Neural cell (in vitro differentiated cells): ENCODE measurements at regions not wholly inside any gene's neighbourhood (a gene's known extent, or its start where the extent isn't known, plus 50 kb on each side); places are given as distances from the start of the nearest gene placed in this dataset.

Experiments used
- H2AFZ ChIP-seq: fragments of 200-600, 300-800 bp; sonication (generic), shearing (Covaris generic); 2 replicates; pipeline ENCODE4 v1.6.0; 2014; ENCODE audit warnings: low read depth, mild to moderate bottlenecking, antibody characterized with exemption, low read length, moderate library complexity
- H3F3A ChIP-seq: fragments of 200-600 bp; shearing (Covaris generic); 2 replicates; pipeline ENCODE4 v1.6.1; 2016; ENCODE audit warnings: mild to moderate bottlenecking, moderate library complexity, mixed read lengths, antibody characterized with exemption, low read length; ENCODE audit not compliant: insufficient read depth, poor library complexity, severe bottlenecking
- H3K27ac ChIP-seq: fragments of 200-600, 300-800 bp; sonication (generic), shearing (Covaris generic); 2 replicates; pipeline ENCODE4 v1.5.1; 2014; ENCODE audit warnings: mild to moderate bottlenecking, low read length, moderate library complexity
- H3K27me3 ChIP-seq: fragments of 300-800, 200-600 bp; sonication (generic), shearing (Covaris generic); 2 replicates; pipeline ENCODE4 v1.6.0; 2014; ENCODE audit warnings: mild to moderate bottlenecking, low read depth, low read length, moderate library complexity; ENCODE audit not compliant: insufficient read depth
- H3K36me3 ChIP-seq: fragments of 300-800, 200-600 bp; sonication (generic), shearing (Covaris generic); 2 replicates; pipeline ENCODE4 v1.5.1; 2014; ENCODE audit warnings: mild to moderate bottlenecking, antibody characterized with exemption, low read length, moderate library complexity; ENCODE audit not compliant: insufficient read depth
- H3K4me2 ChIP-seq: fragments of 300-800, 200-600 bp; sonication (generic), shearing (Covaris generic); 2 replicates; pipeline ENCODE4 v1.6.0; 2014; ENCODE audit warnings: mild to moderate bottlenecking, low read length
- H3K4me3 ChIP-seq: fragments of 300-800, 200-600 bp; sonication (generic), shearing (Covaris generic); 2 replicates; pipeline ENCODE4 v1.5.1; 2014; ENCODE audit warnings: mild to moderate bottlenecking, low read length, moderate library complexity
- H3K79me2 ChIP-seq: fragments of 200-600 bp; shearing (Covaris generic); replicated peaks from 2 replicates; pipeline ENCODE4 v1.6.0; 2014; ENCODE audit warnings: mild to moderate bottlenecking, low read length, moderate library complexity; ENCODE audit not compliant: insufficient read depth
- H3K9ac ChIP-seq: fragments of 300-800, 200-600 bp; sonication (generic), shearing (Covaris generic); 2 replicates; pipeline ENCODE4 v1.6.1; 2016; ENCODE audit warnings: mild to moderate bottlenecking, low read length, mixed read lengths
- H3K9me2 ChIP-seq: fragments of 200-600 bp; shearing (Covaris generic); 2 replicates; pipeline ENCODE4 v1.6.1; 2016; ENCODE audit warnings: mild to moderate bottlenecking, low read length, mixed read lengths; ENCODE audit not compliant: insufficient read depth
- H3K9me3 ChIP-seq: fragments of 200-600, 300-800 bp; sonication (generic), shearing (Covaris generic); 2 replicates; pipeline ENCODE4 v1.6.1; 2016; ENCODE audit warnings: mild to moderate bottlenecking, mixed run types, low read length, moderate library complexity, mixed read lengths
- H4K20me1 ChIP-seq: fragments of 200-600 bp; shearing (Covaris generic); 2 replicates; pipeline ENCODE4 v1.6.1; 2016; ENCODE audit warnings: mild to moderate bottlenecking, mixed run types; ENCODE audit not compliant: insufficient read depth
- CTCF ChIP-seq: fragments of 450-650 bp; IDR thresholded peaks from 2 replicates; pipeline ENCODE4 v1.5.1; 2014; ENCODE audit warnings: antibody characterized with exemption, mild to moderate bottlenecking, moderate library complexity; ENCODE audit not compliant: poor library complexity, severe bottlenecking
- EP300 ChIP-seq: fragments of 450-650 bp; conservative IDR thresholded peaks from 2 replicates; pipeline ENCODE4 v1.6.1; 2014; ENCODE audit warnings: antibody characterized with exemption, mild to moderate bottlenecking, moderate library complexity; ENCODE audit not compliant: poor library complexity, severe bottlenecking
- EZH2 ChIP-seq: fragments of 200-600, 300-800 bp; shearing (Covaris generic), sonication (generic); IDR thresholded peaks from 2 replicates; pipeline ENCODE4 v1.6.1; 2014; ENCODE audit warnings: antibody characterized with exemption, low read length, borderline replicate concordance, mild to moderate bottlenecking; ENCODE audit not compliant: insufficient read depth, poor library complexity, severe bottlenecking
- MXI1 ChIP-seq: fragments of 450-650 bp; conservative IDR thresholded peaks from 2 replicates; pipeline ENCODE4 v1.6.1; 2014; ENCODE audit warnings: antibody characterized with exemption, mild to moderate bottlenecking; ENCODE audit not compliant: poor library complexity, severe bottlenecking
- POLR2AphosphoS5 ChIP-seq: IDR thresholded peaks from 2 replicates; pipeline ENCODE4 v1.6.1; 2012
- RAD21 ChIP-seq: fragments of 450-650 bp; conservative IDR thresholded peaks from 2 replicates; pipeline ENCODE4 v1.6.1; 2014; ENCODE audit warnings: antibody characterized with exemption, mild to moderate bottlenecking, moderate library complexity
- REST ChIP-seq: IDR thresholded peaks from 2 replicates; pipeline ENCODE4 v1.6.1; 2012; ENCODE audit warnings: borderline replicate concordance
- SMC3 ChIP-seq: fragments of 450-650 bp; conservative IDR thresholded peaks from 2 replicates; pipeline ENCODE4 v1.6.1; 2014; ENCODE audit warnings: antibody characterized with exemption, mild to moderate bottlenecking, moderate library complexity; ENCODE audit not compliant: poor library complexity
- TAF1 ChIP-seq: IDR thresholded peaks from 2 replicates; pipeline ENCODE4 v1.6.1; 2012; ENCODE audit warnings: low read depth

- H3K27me3 ChIP-seq: no peaks in the 10 kb centered on the region
- no peaks in the 10 kb centered on the region for H3K9me3 ChIP-seq
- no peaks in the 10 kb centered on the region for H3K36me3 ChIP-seq
- no peak overlapping the region for H2AFZ ChIP-seq
- H3K9ac ChIP-seq: no peak overlapping the region
- H3K27ac ChIP-seq: no peak overlapping the region
- H3F3A ChIP-seq: no peaks in the 10 kb centered on the region
- no peaks in the 10 kb centered on the region for H3K79me2 ChIP-seq
- TF ChIP-seq CTCF (no peak), POLR2AphosphoS5 (no peak), RAD21 (no peak), EZH2 (no peak)
- no peaks in the 10 kb centered on the region for H4K20me1 ChIP-seq
- H3K4me2 ChIP-seq: no peak overlapping the region
- H3K9me2 ChIP-seq: no peaks in the 10 kb centered on the region
- no peak overlapping the region for H3K4me3 ChIP-seq
These were observed 289.4 kb upstream of the MYOCD start for GRCh38 chr17:12376276-12376675.

- H3K27me3 ChIP-seq: no peaks in the 10 kb centered on the region
- H3K27ac ChIP-seq: no peak overlapping the region
- H2AFZ ChIP-seq: no peak overlapping the region
- no peak overlapping the region for H3K4me3 ChIP-seq
- H3K36me3 ChIP-seq: no peaks in the 10 kb centered on the region
- H3K9me2 ChIP-seq: no peaks in the 10 kb centered on the region
- no peaks in the 10 kb centered on the region for H3K79me2 ChIP-seq
- no peak for TF ChIP-seq EP300
- no peak for TF ChIP-seq REST
- no peak for TF ChIP-seq RAD21
- TF ChIP-seq CTCF: no peak
- no peak for TF ChIP-seq SMC3
- TF ChIP-seq MXI1: no peak
- no peak for TF ChIP-seq EZH2
- no peak for TF ChIP-seq TAF1
- no peak for TF ChIP-seq POLR2AphosphoS5
- H3F3A ChIP-seq: no peaks in the 10 kb centered on the region
- no peaks in the 10 kb centered on the region for H4K20me1 ChIP-seq
- H3K9me3 ChIP-seq: no peaks in the 10 kb centered on the region
- no peak overlapping the region for H3K9ac ChIP-seq
- H3K4me2 ChIP-seq: no peak overlapping the region
These were observed 279.5 kb upstream of the MYOCD start for GRCh38 chr17:12386225-12386624.
